GM19043 (cell line): ENCODE measurements at regions not wholly inside any gene's neighbourhood (a gene's known extent, or its start where the extent isn't known, plus 50 kb on each side); places are given as distances from the start of the nearest gene placed in this dataset.

Experiments
- ATAC-seq: cut with Tn5 transposase; IDR thresholded peaks from one replicate; pipeline ENCODE4 v1.9.1; 2021; ENCODE audit warnings: low read depth; ENCODE audit not compliant: unreplicated experiment

- ATAC-seq, result no peak
These were observed 50.6 kb upstream of the SLC45A1 start for GRCh38 chr1:8267307-8267706.

GRCh38 chr1:8266436-8267165 lies 51.3 kb upstream of the SLC45A1 start:
- no peak for ATAC-seq

- ATAC-seq, result no peak
These were observed 54.1 kb upstream of the SLC45A1 start for GRCh38 chr1:8263791-8264190.

GRCh38 chr1:8261398-8261762 lies 56.5 kb upstream of the SLC45A1 start:
- ATAC-seq, result no peak

GRCh38 chr1:8259498-8260290 lies 58.2 kb upstream of the SLC45A1 start:
- no peak for ATAC-seq

- no peak for ATAC-seq
These were observed 60.3 kb upstream of the SLC45A1 start for GRCh38 chr1:8257621-8258020.

- no peak for ATAC-seq
These were observed 61.6 kb upstream of the SLC45A1 start for GRCh38 chr1:8256321-8256720.

GRCh38 chr1:8255712-8256111 lies 62.2 kb upstream of the SLC45A1 start:
- no peak for ATAC-seq

GRCh38 chr1:8252266-8252951 lies 65.5 kb upstream of the SLC45A1 start:
- ATAC-seq, result no peak

- ATAC-seq, result no peak
These were observed 66.3 kb upstream of the SLC45A1 start for GRCh38 chr1:8251635-8252034.

GRCh38 chr1:8249838-8250237 lies 68.1 kb upstream of the SLC45A1 start:
- no peak for ATAC-seq

- no peak for ATAC-seq
These were observed 70.0 kb upstream of the SLC45A1 start for GRCh38 chr1:8247811-8248436.

GRCh38 chr1:8244304-8244703 lies 73.6 kb upstream of the SLC45A1 start:
- ATAC-seq, result no peak

- ATAC-seq, result no peak
These were observed 75.4 kb upstream of the SLC45A1 start for GRCh38 chr1:8242498-8242897.

GRCh38 chr1:8241417-8242014 lies 76.4 kb upstream of the SLC45A1 start:
- no peak for ATAC-seq

- no peak for ATAC-seq
These were observed 78.4 kb upstream of the SLC45A1 start for GRCh38 chr1:8239306-8240023.

- ATAC-seq, result no peak
These were observed 78.9 kb upstream of the SLC45A1 start for GRCh38 chr1:8239039-8239305.

GRCh38 chr1:8238141-8239038 lies 79.5 kb upstream of the SLC45A1 start:
- no peak for ATAC-seq

GRCh38 chr1:8232036-8232757 lies 85.7 kb upstream of the SLC45A1 start:
- ATAC-seq, result no peak
